ENCODE measurements at regions not wholly inside any gene's neighbourhood (a gene's known extent, or its start where the extent isn't known, plus 50 kb on each side); places are given as distances from the start of the nearest gene placed in this dataset.
"Not testable (repeated sequence)": the region's sequence is repeated elsewhere in the genome, so short reads cannot be mapped to it uniquely, and the experiment has no call there.

DNA sequence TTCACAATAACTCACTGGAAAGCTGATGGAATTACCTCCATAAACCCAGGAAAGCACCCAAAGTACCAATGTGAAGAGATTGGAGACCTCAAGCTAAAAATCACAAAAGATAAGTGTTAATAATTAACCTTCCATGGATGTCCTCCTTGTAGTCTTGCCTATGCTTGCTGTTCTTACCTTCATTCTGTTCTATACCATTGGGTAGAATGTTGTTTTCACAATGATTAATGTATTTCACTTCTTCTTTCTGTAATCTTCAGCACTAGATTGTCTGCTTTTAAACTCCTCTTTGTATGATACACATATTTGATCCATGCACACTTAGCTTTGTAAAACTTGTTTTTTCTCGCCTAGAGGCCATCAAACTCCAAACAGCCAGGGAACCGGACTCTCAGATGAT, 570.3 kb downstream of the RAPGEF2 start:
- no peak for DNase-seq

- DNase-seq: no peak
Measured at GRCh38 chr4:159674241-159674640, 571.4 kb downstream of the RAPGEF2 start.

GRCh38 chr4:159677521-159677920, 574.6 kb downstream of the RAPGEF2 start:
- no peak for DNase-seq

DNA sequence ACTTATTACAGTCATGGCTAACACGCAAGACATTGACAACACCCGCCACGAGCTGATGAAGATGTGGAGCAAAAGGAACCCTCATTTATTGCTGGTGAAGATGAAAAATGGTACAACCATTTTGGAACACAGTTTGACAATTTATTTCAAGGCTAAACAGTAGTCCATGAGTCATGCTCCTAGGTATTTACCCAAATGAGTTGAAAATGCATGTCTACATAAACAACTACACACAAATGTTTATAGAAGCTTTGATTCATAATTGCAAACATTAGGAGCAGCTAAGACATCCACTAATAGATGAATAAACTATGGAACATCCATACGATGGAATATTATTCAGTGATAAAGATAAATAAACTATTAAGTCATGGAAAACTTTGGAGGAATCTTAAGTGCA, 580.1 kb downstream of the RAPGEF2 start:
- no peak for DNase-seq

- DNase-seq: no peak
Measured at GRCh38 chr4:159684061-159684460, 581.2 kb downstream of the RAPGEF2 start.

DNA sequence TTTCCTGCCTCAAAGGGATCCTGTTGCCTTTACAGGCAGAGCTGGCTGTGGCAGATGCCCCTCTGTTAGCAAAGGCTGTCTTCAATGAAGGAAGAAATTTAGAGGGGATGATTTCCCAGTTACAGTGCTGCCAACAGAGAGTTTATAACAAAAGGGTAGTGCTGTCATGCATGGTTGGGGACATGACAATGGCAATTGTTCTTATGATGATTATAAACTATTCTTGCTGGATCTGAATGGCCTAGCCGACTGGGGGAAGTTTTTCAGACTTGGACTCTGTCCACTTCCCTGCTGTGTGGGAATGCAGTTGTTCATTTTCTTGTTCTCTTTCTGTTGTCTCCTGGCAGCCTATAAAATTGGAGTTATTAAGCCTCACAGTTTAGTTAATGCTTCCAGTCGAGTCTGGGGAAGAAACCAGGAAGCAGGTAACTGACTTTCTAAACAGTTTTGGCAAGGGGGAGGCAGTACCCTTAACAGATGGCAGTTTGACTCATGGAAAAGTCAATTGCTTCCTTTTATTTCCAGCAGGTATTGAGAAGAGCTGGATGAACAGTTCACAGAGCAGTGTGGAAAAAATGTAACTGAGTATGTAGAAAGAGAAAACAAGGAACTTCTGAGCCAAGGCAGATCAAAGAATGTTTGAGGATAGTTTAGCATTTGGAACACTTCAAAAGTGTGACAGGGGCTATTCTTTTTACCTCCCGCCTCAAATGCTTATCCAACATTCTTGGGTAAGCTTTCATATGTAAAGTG, 582.6 kb downstream of the RAPGEF2 start:
- no peak for DNase-seq

- no peak for DNase-seq
Measured at GRCh38 chr4:159689526-159689925, 586.6 kb downstream of the RAPGEF2 start.

- no peak for DNase-seq
Measured at GRCh38 chr4:159697322-159698283, 594.7 kb downstream of the RAPGEF2 start.

- DNase-seq: no peak
Measured at GRCh38 chr4:159698336-159698735, 595.5 kb downstream of the RAPGEF2 start.

DNA sequence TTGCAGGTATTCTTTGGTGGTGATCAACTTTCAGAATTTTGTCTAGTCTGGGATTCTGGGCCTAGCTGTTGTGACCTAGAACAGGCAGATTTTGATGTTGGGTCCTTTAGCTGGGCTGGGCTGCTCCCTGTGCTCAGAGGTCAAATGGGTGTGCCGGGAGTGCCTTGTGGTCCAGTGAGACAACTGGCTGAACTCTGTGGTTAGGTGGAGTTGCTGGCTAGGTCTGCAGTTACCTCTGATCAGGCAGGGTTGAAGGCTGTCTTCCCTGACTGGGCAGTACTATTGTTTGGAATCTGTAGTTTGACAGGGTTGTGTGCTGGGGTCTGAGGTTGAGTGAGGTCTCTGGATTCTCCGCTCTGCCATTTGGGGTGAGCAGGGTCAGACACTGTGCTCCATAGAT, 599.3 kb downstream of the RAPGEF2 start:
- no peak for DNase-seq

GRCh38 chr4:159705334-159705733, 602.5 kb downstream of the RAPGEF2 start:
- no peak for DNase-seq

DNA sequence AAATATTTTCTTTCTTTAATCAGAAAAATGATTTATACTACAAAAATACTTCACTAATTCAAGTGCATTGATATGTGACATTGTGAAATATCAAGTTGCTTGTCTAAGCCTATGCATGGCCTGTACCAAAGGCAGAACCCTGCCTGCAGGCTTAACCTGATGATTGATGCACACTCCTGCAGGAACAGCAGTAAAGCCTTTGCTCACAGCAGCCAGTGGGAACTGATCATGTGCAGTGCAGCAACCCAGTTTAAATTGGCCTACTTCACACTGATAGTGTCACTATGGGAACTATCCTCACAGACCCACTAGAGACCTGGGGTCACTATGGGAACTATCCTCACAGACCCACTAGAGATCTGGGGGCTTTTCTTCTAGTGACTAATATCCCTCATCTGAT, 603.8 kb downstream of the RAPGEF2 start:
- no peak for DNase-seq

GRCh38 chr4:159715180-159715579, 612.3 kb downstream of the RAPGEF2 start:
- not testable (repeated sequence) for DNase-seq

- no peak for DNase-seq
Measured at GRCh38 chr4:159719531-159719930, 616.7 kb downstream of the RAPGEF2 start.

- no peak for DNase-seq
Measured at GRCh38 chr4:159722052-159722451, 619.2 kb downstream of the RAPGEF2 start.

GRCh38 chr4:159722918-159723317, 620.0 kb downstream of the RAPGEF2 start:
- DNase-seq: no peak

GRCh38 chr4:159723341-159724048, 620.6 kb downstream of the RAPGEF2 start:
- DNase-seq: no peak

DNA sequence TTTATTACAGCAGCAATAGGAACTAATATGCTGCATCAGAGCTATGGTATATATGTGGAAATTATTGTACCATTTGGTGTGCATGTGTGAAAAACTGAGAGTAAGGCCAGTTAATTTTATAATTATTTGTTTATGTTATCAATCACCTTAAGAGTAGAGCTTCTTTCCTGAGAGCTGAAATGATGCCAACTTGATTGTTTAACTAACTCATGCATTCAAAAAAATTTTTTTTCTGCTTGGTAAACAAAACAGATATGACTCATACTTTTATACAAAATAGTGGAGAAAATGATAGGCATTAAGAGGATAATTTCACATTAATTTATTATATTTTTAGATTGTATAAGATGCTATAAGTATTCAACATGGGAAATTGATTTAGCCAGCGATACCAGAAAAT, 622.7 kb downstream of the RAPGEF2 start:
- DNase-seq: no peak

- DNase-seq: no peak
Measured at GRCh38 chr4:159735281-159736207, 632.7 kb downstream of the RAPGEF2 start.

- DNase-seq: no peak
Measured at GRCh38 chr4:159736411-159736810, 633.5 kb downstream of the RAPGEF2 start.

DNA sequence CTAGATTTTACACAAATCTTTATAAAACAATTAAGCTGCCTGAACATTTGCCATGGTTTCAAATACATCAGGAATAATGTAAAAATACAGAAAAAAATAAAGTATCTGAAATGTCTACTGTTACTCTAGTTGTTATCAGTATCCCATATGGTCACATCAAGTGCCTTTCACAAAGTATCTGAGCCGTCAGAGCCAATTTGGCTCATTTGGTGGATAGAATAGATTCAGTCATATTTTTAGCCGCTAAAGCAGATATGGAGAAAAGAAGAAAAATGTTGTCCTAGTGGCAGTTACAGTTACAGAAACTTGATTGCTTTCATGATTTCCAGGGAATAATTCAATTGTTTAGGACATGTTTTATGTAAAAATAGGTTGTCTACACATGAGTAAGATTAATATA, 641.1 kb downstream of the RAPGEF2 start:
- no peak for DNase-seq

- no peak for DNase-seq
Measured at GRCh38 chr4:159747983-159748382, 645.1 kb downstream of the RAPGEF2 start.
